GM20431 (cell line): ENCODE measurements at regions not wholly inside any gene's neighbourhood (a gene's known extent, or its start where the extent isn't known, plus 50 kb on each side); places are given as distances from the start of the nearest gene placed in this dataset.

ENCODE experiments used
- in situ Hi-C: fragments of 300-500 bp; cut with MseI, MboI; formaldehyde crosslinking; loops from one replicate; pipeline ENCODE4 v1.15.0; 2020; ENCODE audit warnings: low sequenced_read_pairs; ENCODE audit not compliant: unreplicated experiment

- in situ Hi-C loops: no loop called here
These were observed 271.4 kb downstream of the BTG1 start for GRCh38 chr12:91874086-91874865.

- in situ Hi-C loops: no loop called here
These were observed 273.9 kb downstream of the BTG1 start for GRCh38 chr12:91871751-91872150.

- in situ Hi-C loops: no loop called here
These were observed 274.6 kb downstream of the BTG1 start for GRCh38 chr12:91870872-91871707.

DNA sequence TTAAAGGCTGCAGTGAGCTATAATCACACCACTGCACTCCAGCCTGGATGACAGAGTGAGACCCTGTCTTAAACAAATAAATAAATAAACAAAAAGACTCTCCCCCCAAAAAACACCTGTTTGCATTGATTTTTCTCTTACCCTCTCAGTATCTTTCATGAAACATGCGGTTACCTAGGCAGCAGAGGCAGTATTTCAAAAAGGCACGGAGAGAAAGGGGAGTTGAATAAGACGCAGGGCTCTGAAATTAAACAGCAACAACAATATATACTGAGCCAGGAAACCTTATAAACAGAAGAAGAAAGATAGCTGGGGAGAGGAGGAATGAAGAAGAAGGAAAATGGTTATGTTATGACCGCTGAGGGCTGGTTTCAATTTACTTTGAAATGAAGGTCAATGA lies 277.6 kb downstream of the BTG1 start:
- in situ Hi-C loops: no loop called here

DNA sequence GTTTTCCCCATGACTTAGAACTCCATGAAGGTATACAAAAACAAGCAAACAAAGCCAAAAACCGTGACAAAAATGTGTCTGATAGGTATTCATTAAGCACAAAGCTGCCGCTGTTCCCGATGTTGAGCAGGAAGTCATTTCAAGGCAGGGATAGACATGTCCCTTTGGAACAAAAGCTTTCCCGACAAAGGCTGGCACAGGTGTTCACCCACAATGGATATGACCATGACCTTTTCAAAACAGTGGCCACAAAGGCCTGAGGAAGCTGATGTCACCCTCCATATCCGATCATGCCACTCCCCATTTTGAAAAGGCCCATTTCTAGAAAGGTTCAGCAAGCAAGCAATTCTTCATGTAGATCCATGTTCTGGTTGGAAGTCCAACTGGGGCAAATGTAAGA lies 279.1 kb downstream of the BTG1 start:
- in situ Hi-C loops: no loop called here

- in situ Hi-C loops: no loop called here
These were observed 281.9 kb downstream of the BTG1 start for GRCh38 chr12:91863702-91864101.

DNA sequence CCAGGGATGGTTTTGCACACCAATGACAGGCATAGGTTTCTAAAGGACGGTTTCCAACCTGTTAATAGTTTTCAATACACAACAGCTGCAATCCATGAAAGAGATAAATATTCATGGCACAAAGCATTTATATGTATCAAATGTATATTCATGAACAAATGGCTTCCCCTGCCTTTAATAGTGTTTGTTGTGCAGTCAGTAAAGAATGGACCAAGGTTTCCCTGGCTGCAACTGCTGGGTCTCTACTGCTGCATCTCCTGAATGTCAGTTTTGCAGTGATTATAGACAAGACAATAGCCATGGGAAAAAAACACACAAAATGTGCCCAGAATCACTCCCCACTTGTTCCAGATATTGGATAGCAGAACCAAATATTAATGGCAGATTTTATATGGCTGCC lies 284.1 kb downstream of the BTG1 start:
- in situ Hi-C loops: no loop called here

DNA sequence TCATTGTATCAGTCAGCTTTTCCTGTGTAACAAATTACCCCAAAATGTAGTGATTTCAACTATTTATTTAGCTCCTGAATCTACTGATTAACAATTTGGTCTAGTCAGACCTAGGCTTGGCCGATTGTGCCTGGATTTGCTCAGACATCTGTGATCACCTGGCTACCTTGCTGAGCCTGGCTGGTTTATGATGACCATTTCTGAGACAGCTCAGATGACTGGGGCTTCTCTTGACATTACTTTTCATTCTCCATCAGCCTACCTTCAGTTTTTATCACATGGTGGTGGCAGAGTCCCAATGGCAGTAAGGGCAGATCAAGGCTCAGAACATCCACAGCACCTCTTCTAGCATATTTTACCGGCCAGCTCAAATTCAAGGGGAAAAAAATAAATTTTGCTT lies 286.3 kb downstream of the BTG1 start:
- in situ Hi-C loops: no loop called here

DNA sequence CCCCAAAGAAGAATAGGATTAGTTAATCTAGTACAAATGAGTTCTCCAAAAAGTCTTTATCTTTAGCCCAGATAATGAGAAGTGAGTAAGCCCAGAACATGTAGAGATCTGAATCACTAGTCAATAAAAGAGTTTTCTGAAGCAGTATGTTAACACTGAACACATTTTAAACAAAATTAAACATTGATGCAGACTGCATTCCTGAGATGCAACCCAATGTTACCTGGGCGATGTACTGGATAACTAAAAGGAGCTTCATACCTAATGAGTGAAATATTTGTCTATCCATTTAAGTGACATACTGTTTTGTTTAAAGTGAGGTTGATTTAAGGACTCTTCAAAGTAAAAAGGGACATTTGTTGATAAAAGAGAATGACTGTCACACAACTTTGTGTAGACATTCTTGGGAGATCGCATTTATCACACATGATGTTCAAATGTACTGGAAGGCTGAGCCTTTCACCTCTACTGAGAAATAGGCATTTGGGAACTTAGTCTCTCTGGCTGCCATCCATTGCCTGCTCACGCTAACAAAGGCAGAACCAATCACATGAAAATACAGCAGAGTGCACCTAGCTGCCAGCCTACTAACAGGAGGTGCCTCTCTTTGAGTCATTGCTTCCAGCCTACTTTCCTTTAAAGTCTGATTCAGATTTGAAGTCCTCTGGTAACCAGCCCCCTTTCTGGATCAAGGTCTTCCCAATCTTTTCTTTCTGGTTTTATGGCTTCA lies 287.7 kb downstream of the BTG1 start:
- in situ Hi-C loops: no loop called here

GRCh38 chr12:91854725-91855124 lies 290.9 kb downstream of the BTG1 start:
- in situ Hi-C loops: no loop called here

DNA sequence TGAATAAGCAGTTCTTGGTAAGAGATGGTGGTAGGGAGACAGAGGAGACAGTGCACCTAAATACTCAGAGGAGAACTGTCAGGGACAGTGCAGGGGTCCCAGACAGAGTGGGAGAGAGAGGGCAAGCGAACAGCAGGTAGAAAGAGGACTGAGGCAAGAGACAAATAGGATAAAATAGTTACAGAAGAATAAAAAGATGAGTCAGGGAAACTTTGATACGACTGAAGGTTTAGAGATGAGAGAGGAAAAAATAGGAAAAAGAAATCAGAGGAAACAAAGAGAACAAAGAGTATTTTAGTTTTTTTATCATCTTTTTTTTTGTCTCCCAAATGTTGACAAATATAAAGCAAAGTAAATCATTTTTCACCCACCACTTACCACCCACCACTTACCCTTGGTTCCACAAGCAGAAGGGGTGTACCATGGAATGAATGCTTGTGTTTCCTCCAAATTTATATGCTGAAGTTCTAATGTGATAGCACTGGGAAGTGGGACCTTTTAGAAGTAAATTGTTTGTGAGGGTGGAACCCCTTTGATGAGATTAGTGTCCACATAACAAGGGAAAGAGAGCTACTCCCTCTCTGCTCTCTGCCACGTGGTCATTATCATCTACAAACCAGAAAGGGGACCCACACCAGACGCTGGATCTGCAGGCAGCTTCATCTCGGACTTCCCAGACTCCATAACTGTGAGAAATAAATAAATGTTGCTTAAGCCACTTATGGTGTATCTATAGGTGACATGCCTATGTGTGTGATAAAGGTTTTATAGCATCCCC lies 292.1 kb downstream of the BTG1 start:
- in situ Hi-C loops: no loop called here

GRCh38 chr12:91852634-91853033 lies 293.0 kb downstream of the BTG1 start:
- in situ Hi-C loops: no loop called here

DNA sequence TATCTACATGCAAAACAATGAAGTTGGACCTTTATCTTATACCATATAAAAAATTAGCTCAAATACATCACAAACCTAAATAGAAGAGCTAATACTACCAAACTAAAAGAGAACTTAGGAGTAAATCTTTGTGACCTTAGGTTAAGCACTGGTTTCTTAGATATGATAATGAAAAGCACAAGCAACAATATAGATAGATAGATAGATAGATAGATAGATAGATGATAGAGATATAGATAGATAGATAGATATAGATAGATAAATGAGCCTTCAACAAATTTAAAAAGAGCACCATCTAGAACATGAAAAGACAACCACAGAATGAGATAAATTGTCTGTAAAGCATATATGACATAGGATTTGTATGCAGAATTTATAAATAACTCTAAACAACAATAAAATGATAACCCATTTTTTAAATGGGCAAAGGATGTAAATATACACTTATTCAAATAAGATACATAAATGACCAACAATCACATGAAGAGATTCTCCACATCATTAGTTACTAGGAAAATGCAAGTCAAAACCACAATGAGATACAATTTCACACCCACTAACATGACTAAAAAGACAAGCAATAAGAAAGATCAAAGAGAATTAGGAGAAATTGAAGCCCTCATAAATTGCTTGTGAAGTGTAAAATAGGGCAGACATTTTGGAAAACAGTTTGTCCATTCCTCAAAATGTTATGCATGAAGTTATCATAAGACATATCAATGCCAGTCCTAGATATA lies 293.7 kb downstream of the BTG1 start:
- in situ Hi-C loops: no loop called here

DNA sequence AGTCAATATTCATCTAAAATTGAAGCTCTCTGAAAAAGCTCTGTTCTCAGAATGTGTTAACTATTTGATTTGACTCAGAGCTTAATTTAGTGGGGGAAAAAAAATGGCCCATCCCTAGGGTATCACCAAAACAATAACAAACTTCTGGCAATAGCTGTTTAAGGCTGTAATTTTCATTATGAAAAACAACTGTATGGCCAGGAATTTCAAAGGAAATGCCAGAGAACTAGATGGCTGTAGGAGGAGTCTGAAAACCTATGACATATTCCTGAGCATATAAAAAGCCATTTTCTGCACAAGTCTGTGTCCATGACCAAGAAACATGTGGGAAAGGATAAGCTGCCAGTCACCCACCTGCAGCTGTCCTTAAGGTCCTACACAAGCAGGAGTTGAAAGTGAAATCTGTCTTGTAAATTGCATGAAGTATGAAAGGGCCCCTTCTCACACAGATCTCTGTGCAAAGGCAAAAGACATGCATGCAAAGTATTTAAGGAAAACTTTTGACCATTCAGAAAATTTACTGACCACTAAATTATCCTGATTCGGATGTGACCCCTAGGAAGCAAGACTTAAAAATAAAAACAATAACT lies 299.1 kb downstream of the BTG1 start:
- in situ Hi-C loops: no loop called here

- in situ Hi-C loops: no loop called here
These were observed 300.3 kb downstream of the BTG1 start for GRCh38 chr12:91845365-91845764.

GRCh38 chr12:91841822-91842221 lies 303.8 kb downstream of the BTG1 start:
- in situ Hi-C loops: no loop called here

GRCh38 chr12:91836696-91837095 lies 308.9 kb downstream of the BTG1 start:
- in situ Hi-C loops: no loop called here

DNA sequence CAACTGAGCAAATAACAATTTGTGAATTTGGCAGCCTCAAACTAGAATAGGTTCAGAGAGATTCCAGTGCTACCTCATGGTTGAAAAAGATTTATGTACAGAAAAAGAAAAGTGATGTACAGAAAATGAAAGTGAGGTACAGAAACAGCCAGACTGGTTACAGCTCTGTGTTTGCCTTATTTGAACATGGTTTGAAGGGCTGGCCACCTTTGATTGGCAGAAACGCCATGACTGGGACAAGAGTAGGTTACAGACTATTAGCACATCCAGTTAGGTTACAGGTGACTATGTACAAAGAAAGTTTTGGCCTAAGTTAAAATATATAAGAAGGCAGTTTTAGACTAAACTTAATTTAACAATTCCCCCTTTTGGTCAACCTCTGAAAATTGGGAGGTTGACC lies 309.4 kb downstream of the BTG1 start:
- in situ Hi-C loops: no loop called here

GRCh38 chr12:91835693-91836092 lies 310.0 kb downstream of the BTG1 start:
- in situ Hi-C loops: no loop called here
